Nephron progenitor cell (in vitro differentiated cells): ENCODE measurements at regions not wholly inside any gene's neighbourhood (a gene's known extent, or its start where the extent isn't known, plus 50 kb on each side); places are given as distances from the start of the nearest gene placed in this dataset.

Experiments used
- DNase-seq: peaks from one replicate; pipeline ENCODE4 v3.0.0; 2021
- H3K27ac Mint-ChIP-seq: 2 replicates; pipeline ENCODE4 v1.8.0; 2021; ENCODE audit warnings: mild to moderate bottlenecking, moderate library complexity, mixed read lengths
- H3K27me3 Mint-ChIP-seq: 2 replicates; pipeline ENCODE4 v1.8.0; 2021; ENCODE audit warnings: mild to moderate bottlenecking, low read depth, mixed read lengths; ENCODE audit not compliant: poor library complexity
- H3K36me3 Mint-ChIP-seq: 2 replicates; pipeline ENCODE4 v1.8.0; 2021; ENCODE audit warnings: low read depth, mixed read lengths
- H3K4me1 Mint-ChIP-seq: 2 replicates; pipeline ENCODE4 v1.8.0; 2021; ENCODE audit warnings: mixed read lengths
- H3K4me3 Mint-ChIP-seq: 2 replicates; pipeline ENCODE4 v1.8.0; 2021; ENCODE audit warnings: mild to moderate bottlenecking, moderate library complexity, mixed read lengths
- H3K9me3 Mint-ChIP-seq: 2 replicates; pipeline ENCODE4 v1.8.0; 2021; ENCODE audit warnings: mild to moderate bottlenecking, moderate library complexity, mixed read lengths
- CTCF ChIP-seq: fragments of 200-600 bp; sonication (generic); IDR thresholded peaks from 2 replicates; pipeline ENCODE4 v1.5.0; 2021; ENCODE audit warnings: antibody characterized with exemption

DNA sequence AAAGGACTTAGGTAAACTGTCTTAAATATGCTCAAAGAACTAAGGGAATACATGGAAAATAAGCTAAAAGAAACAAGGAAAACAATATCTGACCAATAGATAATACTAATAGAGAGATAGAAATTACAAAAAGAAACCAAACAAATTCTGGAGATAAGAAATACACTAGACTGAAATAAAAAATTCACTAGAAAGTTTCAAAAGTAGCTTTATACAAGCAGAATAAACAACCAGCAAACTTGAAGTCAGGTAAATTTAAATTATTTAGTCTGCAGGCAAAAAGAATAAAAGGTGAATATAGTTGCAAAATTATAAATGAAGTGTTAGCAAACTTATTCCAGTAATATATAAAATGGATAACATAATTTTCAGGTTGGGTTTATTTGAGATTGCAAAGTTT, 760.9 kb upstream of the INTU start:
- DNase-seq = no peak
- Mint-ChIP-seq H3K4me1 (no peaks in the 10 kb centered on the region), H3K27me3 (peaks cover 6% of the 10 kb centered on the region), H3K36me3 (peaks cover 7% of the 10 kb centered on the region), H3K4me3 (no peak overlapping the region), H3K9me3 (peaks cover 37% of the 10 kb centered on the region), H3K27ac (no peak overlapping the region)
- no peak for TF ChIP-seq CTCF

- peaks cover 6% of the 10 kb centered on the region for H3K27me3 Mint-ChIP-seq
- no peaks in the 10 kb centered on the region for H3K36me3 Mint-ChIP-seq
- DNase-seq = no peak
- peaks cover 29% of the 10 kb centered on the region for H3K9me3 Mint-ChIP-seq
- TF ChIP-seq CTCF = no peak
- H3K27ac Mint-ChIP-seq = no peak overlapping the region
- H3K4me3 Mint-ChIP-seq = no peak overlapping the region
- no peaks in the 10 kb centered on the region for H3K4me1 Mint-ChIP-seq
Measured at GRCh38 chr4:126874533-126874932, 758.2 kb upstream of the INTU start.

DNA sequence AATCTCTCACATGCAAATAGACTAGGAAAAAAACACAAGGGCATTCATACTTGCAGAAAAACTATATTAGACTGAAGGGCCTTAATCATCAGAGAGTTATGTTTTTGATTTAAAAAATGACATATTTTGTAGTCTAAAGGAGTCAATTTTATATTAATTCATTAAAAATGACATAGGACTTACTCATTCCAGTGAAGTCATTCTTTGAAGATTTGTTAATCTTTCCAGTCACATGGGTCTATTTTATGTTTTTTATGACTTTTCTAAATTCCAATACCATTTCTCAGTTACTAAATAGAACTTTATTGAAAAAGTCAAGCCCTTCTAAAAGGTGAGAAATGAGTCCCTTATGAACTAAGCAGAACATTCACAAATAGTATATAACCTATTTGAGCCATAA, 743.8 kb upstream of the INTU start:
- no peak overlapping the region for H3K4me3 Mint-ChIP-seq
- no peak overlapping the region for H3K27ac Mint-ChIP-seq
- no peaks in the 10 kb centered on the region for H3K9me3 Mint-ChIP-seq
- DNase-seq = no peak
- peaks cover 3% of the 10 kb centered on the region for H3K27me3 Mint-ChIP-seq
- H3K4me1 Mint-ChIP-seq = peaks cover 18% of the 10 kb centered on the region
- no peaks in the 10 kb centered on the region for H3K36me3 Mint-ChIP-seq
- TF ChIP-seq CTCF = no peak

GRCh38 chr4:126890383-126890782, 742.4 kb upstream of the INTU start:
- DNase-seq = no peak
- Mint-ChIP-seq H3K36me3 (no peaks in the 10 kb centered on the region), H3K4me3 (no peak overlapping the region), H3K4me1 (peaks cover 12% of the 10 kb centered on the region), H3K9me3 (peaks cover under 1% of the 10 kb centered on the region), H3K27me3 (peaks cover 3% of the 10 kb centered on the region), H3K27ac (no peak overlapping the region)
- no peak for TF ChIP-seq CTCF

GRCh38 chr4:126890994-126891393, 741.8 kb upstream of the INTU start:
- H3K4me3 Mint-ChIP-seq = no peak overlapping the region
- H3K36me3 Mint-ChIP-seq = peaks cover under 1% of the 10 kb centered on the region
- no peaks in the 10 kb centered on the region for H3K27me3 Mint-ChIP-seq
- peak overlapping the region; percentile 3 for H3K27ac Mint-ChIP-seq
- DNase-seq = peak; percentile 6
- peaks cover 7% of the 10 kb centered on the region for H3K4me1 Mint-ChIP-seq
- peaks cover 6% of the 10 kb centered on the region for H3K9me3 Mint-ChIP-seq
- TF ChIP-seq CTCF = no peak

- peaks cover 32% of the 10 kb centered on the region for H3K9me3 Mint-ChIP-seq
Measured at GRCh38 chr4:126894963-126895362, 737.8 kb upstream of the INTU start.

More at GRCh38 chr4:126894963-126895362, 737.8 kb upstream of the INTU start:
- peaks cover 4% of the 10 kb centered on the region for H3K36me3 Mint-ChIP-seq
- peaks cover 7% of the 10 kb centered on the region for H3K4me1 Mint-ChIP-seq
- TF ChIP-seq CTCF = no peak
- DNase-seq = no peak
- H3K27ac Mint-ChIP-seq = no peak overlapping the region
- H3K4me3 Mint-ChIP-seq = no peak overlapping the region
- no peaks in the 10 kb centered on the region for H3K27me3 Mint-ChIP-seq
